Stomach (tissue), 4 donors: ENCODE measurements at regions not wholly inside any gene's neighbourhood (a gene's known extent, or its start where the extent isn't known, plus 50 kb on each side); places are given as distances from the start of the nearest gene placed in this dataset.

Source experiments
- EP300 ChIP-seq: sonication (generic); formaldehyde crosslinking; IDR thresholded peaks from one replicate; pipeline ENCODE4 v1.6.1; 2017; ENCODE audit warnings: antibody characterized with exemption
- POLR2A ChIP-seq, 4 donors: fragments of 450-650 bp; IDR thresholded peaks; one replicate each; pipeline ENCODE4 v1.6.1; 2016; ENCODE audit warnings: antibody characterized with exemption in 4 of 4, control low read depth in 2 of 4, mild to moderate bottlenecking in 1 of 4, moderate library complexity in 1 of 4
- TF ChIP-seq, protein P1 (sequence below), 7 experiments: fragments of 450-650 bp in 4 of 7; fragments of 200-600 bp in 3 of 7; sonication (generic) in 3 of 7; IDR thresholded peaks; one replicate each; pipeline ENCODE4 v1.5.1; 2016 to 2019; ENCODE audit warnings: antibody characterized with exemption in 7 of 7, control low read depth in 2 of 7, mild to moderate bottlenecking in 1 of 7

DNA sequence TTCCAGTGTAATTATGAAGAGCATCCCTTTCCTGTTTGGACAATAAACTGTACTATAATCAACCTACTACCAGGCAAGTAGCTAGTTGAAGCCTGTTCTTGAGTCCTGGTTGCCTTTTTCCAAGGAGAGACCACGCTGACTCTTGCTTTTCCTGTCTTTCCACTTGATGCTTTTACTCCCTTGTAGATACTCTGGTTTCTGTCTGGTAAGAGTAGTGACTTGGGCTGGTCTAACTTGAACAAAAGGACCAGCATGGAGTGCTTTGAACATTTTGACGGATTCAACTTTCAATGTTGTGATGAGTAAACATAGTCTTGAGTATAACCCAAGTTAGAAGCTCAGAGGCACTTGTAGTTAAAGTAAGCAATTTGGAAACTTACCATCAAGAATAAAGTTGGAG, 464.3 kb downstream of the GADD45G start:
- TF ChIP-seq, protein P1, sequence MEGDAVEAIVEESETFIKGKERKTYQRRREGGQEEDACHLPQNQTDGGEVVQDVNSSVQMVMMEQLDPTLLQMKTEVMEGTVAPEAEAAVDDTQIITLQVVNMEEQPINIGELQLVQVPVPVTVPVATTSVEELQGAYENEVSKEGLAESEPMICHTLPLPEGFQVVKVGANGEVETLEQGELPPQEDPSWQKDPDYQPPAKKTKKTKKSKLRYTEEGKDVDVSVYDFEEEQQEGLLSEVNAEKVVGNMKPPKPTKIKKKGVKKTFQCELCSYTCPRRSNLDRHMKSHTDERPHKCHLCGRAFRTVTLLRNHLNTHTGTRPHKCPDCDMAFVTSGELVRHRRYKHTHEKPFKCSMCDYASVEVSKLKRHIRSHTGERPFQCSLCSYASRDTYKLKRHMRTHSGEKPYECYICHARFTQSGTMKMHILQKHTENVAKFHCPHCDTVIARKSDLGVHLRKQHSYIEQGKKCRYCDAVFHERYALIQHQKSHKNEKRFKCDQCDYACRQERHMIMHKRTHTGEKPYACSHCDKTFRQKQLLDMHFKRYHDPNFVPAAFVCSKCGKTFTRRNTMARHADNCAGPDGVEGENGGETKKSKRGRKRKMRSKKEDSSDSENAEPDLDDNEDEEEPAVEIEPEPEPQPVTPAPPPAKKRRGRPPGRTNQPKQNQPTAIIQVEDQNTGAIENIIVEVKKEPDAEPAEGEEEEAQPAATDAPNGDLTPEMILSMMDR (IDR thresholded peaks at IDR 0.05): no peak
- TF ChIP-seq POLR2A (IDR thresholded peaks at IDR 0.05): no peak
- no peak for TF ChIP-seq EP300
